Transverse colon (tissue), 4 donors: ENCODE measurements at regions not wholly inside any gene's neighbourhood (a gene's known extent, or its start where the extent isn't known, plus 50 kb on each side); places are given as distances from the start of the nearest gene placed in this dataset.

ENCODE experiments used
- POLR2A ChIP-seq: fragments of 450-650 bp; IDR thresholded peaks from one replicate; pipeline ENCODE4 v1.6.1; 2016; ENCODE audit warnings: antibody characterized with exemption, mild to moderate bottlenecking, moderate library complexity
- POLR2AphosphoS5 ChIP-seq, 3 donors: sonication (generic); formaldehyde crosslinking; IDR thresholded peaks; one replicate each; pipeline ENCODE4 v1.6.1; 2016; ENCODE audit warnings: antibody characterized with exemption in 3 of 3
- TF ChIP-seq, protein P1 (sequence below), 5 experiments: fragments of 200-600 bp in 3 of 5; fragments of 450-650 bp in 2 of 5; sonication (generic) in 3 of 5; IDR thresholded peaks; 1 replicate in 2 of 5; 2 replicates in 3 of 5; pipeline ENCODE4 v1.5.1; 2016 to 2017; ENCODE audit warnings: antibody characterized with exemption in 5 of 5, inconsistent platforms in 3 of 5, mild to moderate bottlenecking in 2 of 5, moderate library complexity in 1 of 5

DNA sequence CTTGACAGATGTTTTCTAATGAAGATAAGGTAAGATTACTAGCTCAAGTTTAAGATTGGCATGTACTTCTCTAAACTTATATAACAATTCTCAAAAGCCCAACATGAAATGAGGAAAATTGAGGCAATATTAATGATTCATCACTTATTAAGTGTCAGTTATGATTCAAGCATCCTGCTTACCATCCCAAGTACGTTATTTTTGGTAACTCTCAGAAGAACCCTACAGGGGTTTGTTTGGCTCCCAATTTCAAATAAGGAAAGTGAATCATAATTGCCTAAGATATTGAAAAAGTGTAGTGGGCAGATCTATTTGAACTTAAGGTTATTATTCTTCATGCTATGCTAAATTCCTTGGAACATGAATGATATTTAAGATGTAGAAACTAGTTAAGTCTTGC, 387.9 kb upstream of the TENM3 start:
- TF ChIP-seq, protein P1, sequence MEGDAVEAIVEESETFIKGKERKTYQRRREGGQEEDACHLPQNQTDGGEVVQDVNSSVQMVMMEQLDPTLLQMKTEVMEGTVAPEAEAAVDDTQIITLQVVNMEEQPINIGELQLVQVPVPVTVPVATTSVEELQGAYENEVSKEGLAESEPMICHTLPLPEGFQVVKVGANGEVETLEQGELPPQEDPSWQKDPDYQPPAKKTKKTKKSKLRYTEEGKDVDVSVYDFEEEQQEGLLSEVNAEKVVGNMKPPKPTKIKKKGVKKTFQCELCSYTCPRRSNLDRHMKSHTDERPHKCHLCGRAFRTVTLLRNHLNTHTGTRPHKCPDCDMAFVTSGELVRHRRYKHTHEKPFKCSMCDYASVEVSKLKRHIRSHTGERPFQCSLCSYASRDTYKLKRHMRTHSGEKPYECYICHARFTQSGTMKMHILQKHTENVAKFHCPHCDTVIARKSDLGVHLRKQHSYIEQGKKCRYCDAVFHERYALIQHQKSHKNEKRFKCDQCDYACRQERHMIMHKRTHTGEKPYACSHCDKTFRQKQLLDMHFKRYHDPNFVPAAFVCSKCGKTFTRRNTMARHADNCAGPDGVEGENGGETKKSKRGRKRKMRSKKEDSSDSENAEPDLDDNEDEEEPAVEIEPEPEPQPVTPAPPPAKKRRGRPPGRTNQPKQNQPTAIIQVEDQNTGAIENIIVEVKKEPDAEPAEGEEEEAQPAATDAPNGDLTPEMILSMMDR (IDR thresholded peaks at IDR 0.05) = no peak
- no peak for TF ChIP-seq POLR2A
- no peak for TF ChIP-seq POLR2AphosphoS5 (IDR thresholded peaks at IDR 0.05)
